ENCODE measurements at regions not wholly inside any gene's neighbourhood (a gene's known extent, or its start where the extent isn't known, plus 50 kb on each side); places are given as distances from the start of the nearest gene placed in this dataset.

GRCh38 chr15:95538693-95539092 is 791.8 kb upstream of the NR2F2 start:
- TF ChIP-seq CTCF (conservative IDR thresholded peaks at IDR 0.05; ENCODE audit: low read length), result no peak
- TF ChIP-seq EZH2phosphoT487 (IDR thresholded peaks at IDR 0.05; ENCODE audit: borderline replicate concordance), result no peak
